B cell (primary cell): ENCODE measurements at regions not wholly inside any gene's neighbourhood (a gene's known extent, or its start where the extent isn't known, plus 50 kb on each side); places are given as distances from the start of the nearest gene placed in this dataset.

ENCODE experiments used
- ATAC-seq: fragments of 200-7000 bp; cut with Tn5 transposase; one replicate; pipeline ENCODE4 v1.10.0; 2021; ENCODE audit warnings: low read depth, mild to moderate bottlenecking, moderate number of reproducible peaks, moderate library complexity
- CTCF ChIA-PET: fragments of 350-600 bp; sonication (Branson Sonifier 250); formaldehyde crosslinking; loops from one replicate; lab custom pipeline; 2021; ENCODE audit warnings: antibody characterized with exemption, inconsistent platforms; lab: Charles Lee
- POLR2A ChIA-PET: fragments of 350-600 bp; sonication (Branson Sonifier 250); formaldehyde crosslinking; loops from one replicate; lab custom pipeline; 2021; ENCODE audit warnings: antibody characterized with exemption; lab: Charles Lee
- DNase-seq: peaks from one replicate; pipeline ENCODE4 v3.0.0; 2013
- H2AFZ ChIP-seq: 2 replicates; pipeline ENCODE4 v1.6.1; 2012; ENCODE audit warnings: mild to moderate bottlenecking, low read depth, low read length; ENCODE audit not compliant: insufficient read depth, poor library complexity, severe bottlenecking
- H3K27ac ChIP-seq, 2 donors: 1 replicate in 1 of 2; 2 replicates in 1 of 2; pipeline ENCODE4 v1.5.1; 2012 to 2013; ENCODE audit warnings: low read length in 2 of 2, mild to moderate bottlenecking in 2 of 2, moderate library complexity in 1 of 2
- H3K27me3 ChIP-seq, 4 experiments: fragments of 200-600 bp in 1 of 4; sonication (generic) in 1 of 4; replicated peaks in 1 of 4; 1 replicate in 2 of 4; 2 replicates in 2 of 4; pipeline versions ENCODE4 v1.6.1 to v1.7.0; 2013 to 2016; ENCODE audit warnings: low read length in 3 of 4, mild to moderate bottlenecking in 2 of 4, mixed read lengths in 1 of 4, moderate library complexity in 1 of 4; ENCODE audit not compliant: insufficient read depth in 4 of 4, control insufficient read depth in 3 of 4; ENCODE audit errors: control extremely low read depth in 1 of 4
- H3K36me3 ChIP-seq, 2 experiments: replicated peaks in 1 of 2; 1 replicate in 1 of 2; 2 replicates in 1 of 2; pipeline versions ENCODE4 v1.6.1 to v1.7.1; 2013; ENCODE audit warnings: low read length in 1 of 2; ENCODE audit not compliant: insufficient read depth in 2 of 2, control insufficient read depth in 1 of 2; ENCODE audit errors: control extremely low read depth in 1 of 2, extremely low read depth in 1 of 2
- H3K4me1 ChIP-seq, 2 donors: fragments of 200-600 bp in 1 of 2; sonication (generic) in 1 of 2; 1 replicate in 1 of 2; 2 replicates in 1 of 2; pipeline versions ENCODE4 v1.5.1 to v1.6.1; 2013 to 2017; ENCODE audit warnings: low read length in 2 of 2; ENCODE audit not compliant: control insufficient read depth in 2 of 2, insufficient read depth in 2 of 2
- H3K4me2 ChIP-seq: replicated peaks from 2 replicates; pipeline ENCODE3; 2012; ENCODE audit warnings: mild to moderate bottlenecking, low read depth, low read length; ENCODE audit not compliant: poor library complexity, severe bottlenecking
- H3K4me3 ChIP-seq, 5 experiments: fragments of 200-600 bp in 1 of 5; sonication (generic) in 1 of 5; 1 replicate in 3 of 5; 2 replicates in 2 of 5; pipeline versions ENCODE4 v1.5.1 to v1.7.0; 2011 to 2016; ENCODE audit warnings: low read length in 4 of 5, mild to moderate bottlenecking in 4 of 5, low read depth in 2 of 5, control low read depth in 1 of 5, moderate library complexity in 1 of 5; ENCODE audit not compliant: insufficient read depth in 1 of 5; ENCODE audit errors: control extremely low read depth in 1 of 5, extremely low read depth in 1 of 5
- H3K79me2 ChIP-seq: fragments of 200-600 bp; sonication (generic); one replicate; pipeline ENCODE4 v1.6.0; 2016; ENCODE audit warnings: low read length; ENCODE audit not compliant: control insufficient read depth, insufficient read depth
- H3K9ac ChIP-seq: fragments of 200-600 bp; sonication (generic); 2 replicates; pipeline ENCODE4 v1.6.1; 2017; ENCODE audit warnings: mild to moderate bottlenecking, low read length, moderate library complexity
- H3K9me3 ChIP-seq, 3 donors: one replicate each; pipeline versions ENCODE4 v1.6.1 to v1.7.1; 2013; ENCODE audit warnings: low read length in 2 of 3; ENCODE audit not compliant: control insufficient read depth in 2 of 3, insufficient read depth in 1 of 3; ENCODE audit errors: control extremely low read depth in 1 of 3
- H4K20me1 ChIP-seq: 2 replicates; pipeline ENCODE4 v1.6.0; 2012; ENCODE audit warnings: mild to moderate bottlenecking, low read length; ENCODE audit not compliant: insufficient read depth, control insufficient read depth, poor library complexity, severe bottlenecking
- H3K27ac Mint-ChIP-seq: one replicate; pipeline ENCODE4 v1.8.0; 2021; ENCODE audit warnings: mixed read lengths
- H3K27me3 Mint-ChIP-seq: one replicate; pipeline ENCODE4 v1.8.0; 2021; ENCODE audit warnings: mixed read lengths
- H3K4me1 Mint-ChIP-seq: one replicate; pipeline ENCODE4 v1.8.0; 2021; ENCODE audit warnings: mixed read lengths
- H3K4me3 Mint-ChIP-seq: one replicate; pipeline ENCODE4 v1.8.0; 2021; ENCODE audit warnings: mixed read lengths
- H3K9me3 Mint-ChIP-seq: one replicate; pipeline ENCODE4 v1.8.0; 2022; ENCODE audit warnings: mixed read lengths; ENCODE audit not compliant: insufficient read depth
- EZH2 ChIP-seq: IDR thresholded peaks from 2 replicates; pipeline ENCODE4 v1.6.1; 2012; ENCODE audit warnings: borderline replicate concordance, low read depth, mild to moderate bottlenecking, moderate library complexity, low read length; ENCODE audit not compliant: insufficient read depth, poor library complexity, severe bottlenecking
- WGBS: methylation state at CpG from one replicate; pipeline ENCODE4 v1.1.5; 2013; ENCODE audit warnings: missing lambda C conversion rate; ENCODE audit not compliant: insufficient coverage; 5-methylcytosine and 5-hydroxymethylcytosine counted together
- intact Hi-C: fragments of 100-400 bp; cut with micrococcal nuclease; formaldehyde crosslinking; loops from one replicate; pipeline ENCODE4 v1.10.0; 2022
- TF ChIP-seq, protein P1 (sequence below): fragments of 200-600 bp; IDR thresholded peaks from one replicate; pipeline ENCODE4 v1.8.0; 2022; ENCODE audit warnings: antibody characterized with exemption, mild to moderate bottlenecking

DNA sequence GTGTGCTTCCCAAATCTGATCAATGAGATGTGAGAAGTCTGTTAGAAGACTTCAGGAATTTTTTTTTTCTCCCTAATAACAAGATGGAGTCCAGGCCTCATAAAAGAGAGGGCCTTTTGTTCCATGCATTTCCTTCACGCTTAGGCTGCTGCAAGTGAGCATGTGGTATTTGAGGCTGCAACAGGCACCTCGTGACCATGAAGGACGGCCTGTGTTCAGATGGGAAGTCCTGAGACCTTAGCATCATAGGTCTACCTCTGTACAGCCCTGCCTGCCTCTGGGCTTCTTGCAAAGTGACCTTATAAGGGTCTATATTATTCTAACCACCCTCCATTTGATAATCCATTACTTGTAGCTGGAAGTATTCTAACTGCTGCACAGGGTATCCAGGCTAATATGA is 86.6 kb downstream of the BOD1 start:
- Histone ChIP-seq H3K4me2 (no peak overlapping the region), H3K36me3 (no peaks in the 10 kb centered on the region), H4K20me1 (no peaks in the 10 kb centered on the region), H3K9ac (no peak overlapping the region), H3K9me3 (peaks cover 0 to 4% (median 0%) of the 10 kb centered on the region in 3 donors), H3K4me1 (no peaks in the 10 kb centered on the region), H3K27me3 (peaks cover 0 to 7% (median 0%) of the 10 kb centered on the region in 4 experiments), H3K27ac (no peak overlapping the region), H3K79me2 (no peaks in the 10 kb centered on the region), H2AFZ (no peak overlapping the region), H3K4me3 (no peak overlapping the region)
- ChIA-PET POLR2A (no interaction called here), CTCF (no interaction called here)
- DNase-seq, result no peak
- intact Hi-C loops, result no loop called here
- 78% methylated on average over 3 of the region's 3 CpGs for WGBS
- Mint-ChIP-seq H3K27me3 (peaks cover 18% of the 10 kb centered on the region), H3K9me3 (no peaks in the 10 kb centered on the region), H3K27ac (no peak overlapping the region), H3K4me1 (no peaks in the 10 kb centered on the region), H3K4me3 (no peak overlapping the region)
- no peak for ATAC-seq
- TF ChIP-seq, protein P1, sequence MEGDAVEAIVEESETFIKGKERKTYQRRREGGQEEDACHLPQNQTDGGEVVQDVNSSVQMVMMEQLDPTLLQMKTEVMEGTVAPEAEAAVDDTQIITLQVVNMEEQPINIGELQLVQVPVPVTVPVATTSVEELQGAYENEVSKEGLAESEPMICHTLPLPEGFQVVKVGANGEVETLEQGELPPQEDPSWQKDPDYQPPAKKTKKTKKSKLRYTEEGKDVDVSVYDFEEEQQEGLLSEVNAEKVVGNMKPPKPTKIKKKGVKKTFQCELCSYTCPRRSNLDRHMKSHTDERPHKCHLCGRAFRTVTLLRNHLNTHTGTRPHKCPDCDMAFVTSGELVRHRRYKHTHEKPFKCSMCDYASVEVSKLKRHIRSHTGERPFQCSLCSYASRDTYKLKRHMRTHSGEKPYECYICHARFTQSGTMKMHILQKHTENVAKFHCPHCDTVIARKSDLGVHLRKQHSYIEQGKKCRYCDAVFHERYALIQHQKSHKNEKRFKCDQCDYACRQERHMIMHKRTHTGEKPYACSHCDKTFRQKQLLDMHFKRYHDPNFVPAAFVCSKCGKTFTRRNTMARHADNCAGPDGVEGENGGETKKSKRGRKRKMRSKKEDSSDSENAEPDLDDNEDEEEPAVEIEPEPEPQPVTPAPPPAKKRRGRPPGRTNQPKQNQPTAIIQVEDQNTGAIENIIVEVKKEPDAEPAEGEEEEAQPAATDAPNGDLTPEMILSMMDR, result no peak
- TF ChIP-seq EZH2, result no peak

DNA sequence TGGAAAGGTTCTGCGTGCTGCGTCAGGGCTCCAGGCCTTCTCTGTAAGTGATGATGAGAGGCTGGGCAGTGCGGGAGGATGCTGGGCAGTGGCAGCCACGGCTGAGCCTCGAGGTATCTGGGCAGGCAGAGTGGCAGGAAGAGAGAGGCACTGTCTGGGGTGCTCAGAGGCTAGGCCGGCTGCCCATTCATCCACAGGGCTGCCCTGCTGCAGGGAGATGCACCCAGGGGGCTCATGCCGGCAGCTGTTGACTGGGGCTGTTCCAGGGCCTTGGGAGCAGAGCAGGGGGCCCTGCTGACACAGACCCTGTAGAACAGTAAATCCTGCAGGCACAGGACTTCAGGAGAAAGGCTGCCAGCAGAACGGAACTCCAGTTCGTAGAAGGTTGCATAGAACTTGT is 88.8 kb downstream of the BOD1 start:
- intact Hi-C loops, result no loop called here
- Histone ChIP-seq H3K79me2 (no peaks in the 10 kb centered on the region), H3K9me3 (peaks cover 0 to 4% (median 0%) of the 10 kb centered on the region in 3 donors), H3K9ac (no peak overlapping the region), H3K4me3 (no peak overlapping the region), H3K4me1 (no peaks in the 10 kb centered on the region), H3K4me2 (no peak overlapping the region), H2AFZ (no peak overlapping the region), H3K27me3 (peaks cover 0 to 7% (median 0%) of the 10 kb centered on the region in 4 experiments), H4K20me1 (no peaks in the 10 kb centered on the region), H3K27ac (no peak overlapping the region), H3K36me3 (no peaks in the 10 kb centered on the region)
- ATAC-seq (no peak), DNase-seq (no peak)
- Mint-ChIP-seq H3K27me3 (peaks cover 14% of the 10 kb centered on the region), H3K27ac (no peak overlapping the region), H3K4me1 (no peaks in the 10 kb centered on the region), H3K4me3 (no peak overlapping the region), H3K9me3 (no peaks in the 10 kb centered on the region)
- CTCF ChIA-PET, result no interaction called here
- TF ChIP-seq, protein P1, result no peak
- no peak for TF ChIP-seq EZH2
- 87% methylated on average over 9 of the region's 9 CpGs for WGBS
- POLR2A ChIA-PET, result no interaction called here
